Activated B cell treated with CpG ODN at 0.5 μM for 24 hours (primary cell): ENCODE measurements at regions not wholly inside any gene's neighbourhood (a gene's known extent, or its start where the extent isn't known, plus 50 kb on each side); places are given as distances from the start of the nearest gene placed in this dataset.
"Not testable (repeated sequence)": the region's sequence is repeated elsewhere in the genome, so short reads cannot be mapped to it uniquely, and the experiment has no call there.

Experiments
- ATAC-seq: fragments of 200-7000 bp; cut with Tn5 transposase; one replicate; pipeline ENCODE4 v1.10.0; 2021; ENCODE audit warnings: low read depth, mild to moderate bottlenecking, moderate library complexity
- CTCF ChIA-PET: fragments of 350-600 bp; sonication (Branson Sonifier 250); formaldehyde crosslinking; loops from one replicate; lab custom pipeline; 2021; ENCODE audit warnings: antibody characterized with exemption; lab: Charles Lee
- POLR2A ChIA-PET: fragments of 350-600 bp; sonication (Branson Sonifier 250); formaldehyde crosslinking; loops from one replicate; lab custom pipeline; 2021; ENCODE audit warnings: antibody characterized with exemption; lab: Charles Lee
- DNase-seq: peaks from one replicate; pipeline ENCODE4 v3.0.0; 2022
- H3K27ac Mint-ChIP-seq: one replicate; pipeline ENCODE4 v1.8.0; 2020; ENCODE audit warnings: mixed read lengths
- H3K27me3 Mint-ChIP-seq: one replicate; pipeline ENCODE4 v1.8.0; 2021; ENCODE audit warnings: mixed read lengths
- H3K36me3 Mint-ChIP-seq: one replicate; pipeline ENCODE4 v1.8.0; 2021; ENCODE audit warnings: low read depth, mixed read lengths
- H3K4me1 Mint-ChIP-seq: one replicate; pipeline ENCODE4 v1.8.0; 2021; ENCODE audit warnings: mixed read lengths
- H3K4me3 Mint-ChIP-seq: one replicate; pipeline ENCODE4 v1.8.0; 2020; ENCODE audit warnings: mild to moderate bottlenecking, mixed read lengths
- H3K9me3 Mint-ChIP-seq: one replicate; pipeline ENCODE4 v1.8.0; 2020; ENCODE audit warnings: mixed read lengths
- intact Hi-C: fragments of 100-400 bp; cut with micrococcal nuclease; formaldehyde crosslinking; loops from one replicate; pipeline ENCODE4 v1.15.1; 2024
- TF ChIP-seq, protein P1 (sequence below): fragments of 200-600 bp; IDR thresholded peaks from one replicate; pipeline ENCODE4 v1.8.0; 2022; ENCODE audit warnings: antibody characterized with exemption, mild to moderate bottlenecking

DNA sequence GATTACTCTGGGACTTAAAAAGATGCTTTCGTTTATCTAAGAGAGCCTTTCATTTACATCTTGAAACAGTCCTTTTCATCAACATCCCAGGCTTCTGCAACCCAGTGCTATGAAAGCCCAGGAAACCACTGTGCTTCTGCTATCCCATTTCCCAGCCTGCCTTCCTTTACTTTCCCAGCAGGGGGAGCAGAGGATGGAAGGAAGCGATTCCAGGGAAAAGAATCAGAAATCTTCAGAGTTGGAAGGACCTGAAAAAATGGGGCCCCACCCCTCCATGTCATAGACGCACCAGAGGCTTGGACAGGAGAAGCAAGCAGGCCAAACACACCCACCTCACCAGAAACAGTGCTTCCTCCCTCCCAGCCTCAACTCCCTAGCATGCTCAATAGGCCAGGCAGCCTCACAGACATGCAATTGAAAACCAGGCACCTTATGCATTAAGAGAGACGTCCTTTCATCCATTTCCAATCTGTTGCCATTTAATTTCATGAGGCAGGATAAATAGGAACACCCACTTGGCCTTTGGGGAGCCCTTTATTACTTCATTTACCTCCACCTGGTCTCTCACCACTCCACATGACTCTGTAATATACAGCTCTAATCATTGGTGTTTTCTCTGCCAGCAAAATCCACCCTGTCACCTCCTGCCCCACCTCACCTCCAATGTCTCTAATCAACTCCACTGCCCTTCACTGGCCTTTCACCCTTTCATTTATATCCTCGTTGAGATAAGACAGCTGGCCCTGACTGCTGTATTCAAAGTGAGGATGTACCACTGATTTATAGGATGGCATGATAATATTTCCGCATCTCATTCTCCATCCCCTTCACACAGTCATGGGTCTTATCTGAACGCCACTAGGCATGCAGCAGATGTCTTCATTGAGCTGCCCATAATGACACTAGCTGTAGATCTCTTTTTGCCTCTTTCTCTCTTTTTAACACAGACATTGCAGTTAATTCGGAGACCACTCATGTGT, 583.9 kb downstream of the NTRK3 start:
- Mint-ChIP-seq H3K27me3 (no peaks in the 10 kb centered on the region), H3K36me3 (no peaks in the 10 kb centered on the region), H3K4me1 (no peaks in the 10 kb centered on the region), H3K9me3 (peaks cover 15% of the 10 kb centered on the region), H3K4me3 (no peak overlapping the region), H3K27ac (no peak overlapping the region)
- intact Hi-C loops: no loop called here
- CTCF ChIA-PET: no interaction called here
- ATAC-seq: no peak
- TF ChIP-seq, protein P1, sequence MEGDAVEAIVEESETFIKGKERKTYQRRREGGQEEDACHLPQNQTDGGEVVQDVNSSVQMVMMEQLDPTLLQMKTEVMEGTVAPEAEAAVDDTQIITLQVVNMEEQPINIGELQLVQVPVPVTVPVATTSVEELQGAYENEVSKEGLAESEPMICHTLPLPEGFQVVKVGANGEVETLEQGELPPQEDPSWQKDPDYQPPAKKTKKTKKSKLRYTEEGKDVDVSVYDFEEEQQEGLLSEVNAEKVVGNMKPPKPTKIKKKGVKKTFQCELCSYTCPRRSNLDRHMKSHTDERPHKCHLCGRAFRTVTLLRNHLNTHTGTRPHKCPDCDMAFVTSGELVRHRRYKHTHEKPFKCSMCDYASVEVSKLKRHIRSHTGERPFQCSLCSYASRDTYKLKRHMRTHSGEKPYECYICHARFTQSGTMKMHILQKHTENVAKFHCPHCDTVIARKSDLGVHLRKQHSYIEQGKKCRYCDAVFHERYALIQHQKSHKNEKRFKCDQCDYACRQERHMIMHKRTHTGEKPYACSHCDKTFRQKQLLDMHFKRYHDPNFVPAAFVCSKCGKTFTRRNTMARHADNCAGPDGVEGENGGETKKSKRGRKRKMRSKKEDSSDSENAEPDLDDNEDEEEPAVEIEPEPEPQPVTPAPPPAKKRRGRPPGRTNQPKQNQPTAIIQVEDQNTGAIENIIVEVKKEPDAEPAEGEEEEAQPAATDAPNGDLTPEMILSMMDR: no peak
- no peak for DNase-seq
- POLR2A ChIA-PET: no interaction called here

DNA sequence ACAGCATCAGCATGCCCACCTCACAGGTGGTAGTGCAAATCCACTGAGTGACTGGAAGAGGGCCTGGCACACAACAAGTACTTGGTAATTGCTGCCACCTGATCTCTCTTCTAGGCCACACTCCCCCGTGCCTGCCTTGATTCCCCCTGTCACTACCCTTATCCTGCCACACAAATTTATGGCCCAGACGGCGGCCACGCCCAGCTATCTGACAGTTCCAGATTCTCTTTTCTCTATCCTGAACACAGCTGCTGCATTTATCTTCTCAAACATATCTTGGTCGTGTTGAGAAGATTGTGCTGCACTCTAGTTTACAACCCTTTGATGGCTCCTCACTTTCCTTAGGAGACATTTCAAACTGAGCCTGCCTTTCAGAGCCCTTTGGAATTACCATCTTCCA, 585.2 kb downstream of the NTRK3 start:
- no peaks in the 10 kb centered on the region for H3K27me3 Mint-ChIP-seq
- H3K9me3 Mint-ChIP-seq: peaks cover 5% of the 10 kb centered on the region
- H3K27ac Mint-ChIP-seq: no peak overlapping the region
- no peaks in the 10 kb centered on the region for H3K4me1 Mint-ChIP-seq
- DNase-seq (no peak), ATAC-seq (no peak)
- TF ChIP-seq, protein P1: no peak
- ChIA-PET POLR2A (no interaction called here), CTCF (no interaction called here)
- intact Hi-C loops: no loop called here
- H3K4me3 Mint-ChIP-seq: no peak overlapping the region
- no peaks in the 10 kb centered on the region for H3K36me3 Mint-ChIP-seq

DNA sequence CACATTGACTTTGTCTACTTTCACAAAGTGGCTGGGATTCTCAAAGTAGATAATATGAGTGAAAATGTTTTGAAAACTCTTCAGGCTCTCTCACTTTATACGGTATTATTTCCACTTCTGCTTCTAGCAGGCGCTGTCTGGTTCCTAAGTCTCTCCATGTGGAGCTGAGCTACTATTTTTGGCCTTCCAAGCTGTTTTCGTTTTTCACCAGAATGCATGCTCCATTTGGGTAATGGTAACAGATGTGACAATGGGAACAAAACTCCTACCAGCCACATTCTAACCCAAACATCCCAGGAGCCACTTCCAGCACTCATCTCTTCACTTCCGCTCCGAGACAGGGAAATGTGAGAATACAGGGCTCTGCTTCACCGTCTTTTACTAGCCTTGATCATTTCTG, 586.7 kb downstream of the NTRK3 start:
- Mint-ChIP-seq H3K4me3 (no peak overlapping the region), H3K9me3 (peaks cover 3% of the 10 kb centered on the region), H3K36me3 (no peaks in the 10 kb centered on the region), H3K27ac (no peak overlapping the region), H3K4me1 (no peaks in the 10 kb centered on the region), H3K27me3 (no peaks in the 10 kb centered on the region)
- DNase-seq: no peak
- TF ChIP-seq, protein P1: no peak
- intact Hi-C loops: no loop called here
- ChIA-PET CTCF (no interaction called here), POLR2A (no interaction called here)
- ATAC-seq: no peak

DNA sequence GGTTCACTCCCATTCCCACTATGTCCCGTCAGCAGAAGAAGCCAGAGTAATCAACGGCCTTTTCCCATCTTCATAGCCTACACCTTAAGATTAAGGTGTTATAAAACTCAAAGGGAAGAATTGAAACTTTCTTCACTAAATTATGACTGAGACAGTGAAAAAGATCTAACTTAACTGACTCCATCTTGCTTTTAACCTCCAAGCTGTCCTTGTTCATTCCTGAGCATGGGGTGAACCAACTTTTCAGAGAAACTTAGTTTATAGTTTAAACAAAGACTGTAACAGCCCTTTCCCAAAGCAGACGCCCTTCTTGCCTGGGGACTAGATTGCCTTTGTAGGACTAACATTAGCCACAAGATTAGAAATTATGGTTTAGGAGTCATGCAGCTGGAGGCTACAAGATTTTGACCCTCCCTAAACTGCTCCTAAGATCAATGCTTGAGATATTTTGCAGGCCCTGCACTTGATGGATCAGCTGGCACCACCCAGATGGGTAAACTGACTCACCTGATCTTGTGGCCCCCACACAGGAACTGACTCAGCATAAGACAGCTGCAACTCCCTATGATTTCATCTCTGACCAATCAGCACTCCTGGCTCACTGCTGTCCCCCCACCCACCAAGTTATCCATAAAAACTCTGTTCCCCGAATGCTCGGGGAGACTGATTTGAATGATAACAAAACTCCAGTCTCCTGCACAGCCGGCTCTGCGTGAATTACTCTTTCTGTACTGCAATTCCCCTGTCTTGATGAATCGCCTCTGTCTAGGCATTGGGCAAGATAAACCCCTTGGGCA, 587.6 kb downstream of the NTRK3 start:
- POLR2A ChIA-PET, H3K36me3 Mint-ChIP-seq, intact Hi-C loops: not testable (repeated sequence)

DNA sequence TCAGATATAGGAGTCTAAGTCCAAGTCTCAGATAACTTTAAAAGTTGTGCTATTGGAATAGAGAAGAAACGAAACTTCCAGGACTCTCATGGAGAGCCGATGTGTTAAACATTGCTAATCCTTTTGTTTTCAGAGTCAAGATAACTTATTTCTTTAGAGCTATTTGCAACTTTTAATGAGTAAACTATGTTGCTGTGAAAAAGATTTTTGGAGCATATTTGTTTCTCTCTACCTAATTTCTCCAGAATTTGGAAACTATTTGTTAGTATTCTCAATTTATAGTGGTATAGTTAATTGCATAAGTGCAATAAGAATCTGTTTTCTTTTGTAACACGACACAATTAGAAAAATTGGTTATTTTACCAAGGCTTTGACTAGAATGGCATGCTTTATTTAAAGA, 588.9 kb downstream of the NTRK3 start:
- ATAC-seq (no peak), DNase-seq (no peak)
- Mint-ChIP-seq H3K27me3 (no peaks in the 10 kb centered on the region), H3K36me3 (no peaks in the 10 kb centered on the region), H3K27ac (no peak overlapping the region), H3K4me3 (no peak overlapping the region), H3K4me1 (no peaks in the 10 kb centered on the region), H3K9me3 (peaks cover 7% of the 10 kb centered on the region)
- ChIA-PET CTCF (no interaction called here), POLR2A (no interaction called here)
- intact Hi-C loops: no loop called here
- TF ChIP-seq, protein P1: no peak

More for the DNA sequence above, 587.6 kb downstream of the NTRK3 start:
- H3K9me3 Mint-ChIP-seq, DNase-seq, H3K4me3 Mint-ChIP-seq, CTCF ChIA-PET, H3K4me1 Mint-ChIP-seq, ATAC-seq, H3K27ac Mint-ChIP-seq, H3K27me3 Mint-ChIP-seq: not testable (repeated sequence)
